C4-2B (cell line): ENCODE measurements at regions not wholly inside any gene's neighbourhood (a gene's known extent, or its start where the extent isn't known, plus 50 kb on each side); places are given as distances from the start of the nearest gene placed in this dataset.

Source experiments
- ZFX ChIP-seq: fragments of 450-650 bp; IDR thresholded peaks from 2 replicates; pipeline ENCODE4 v1.6.1; 2017
- TF ChIP-seq, protein P1 (sequence below): fragments of 450-650 bp; conservative IDR thresholded peaks from 2 replicates; pipeline ENCODE4 v1.5.1; 2017; ENCODE audit warnings: mild to moderate bottlenecking

DNA sequence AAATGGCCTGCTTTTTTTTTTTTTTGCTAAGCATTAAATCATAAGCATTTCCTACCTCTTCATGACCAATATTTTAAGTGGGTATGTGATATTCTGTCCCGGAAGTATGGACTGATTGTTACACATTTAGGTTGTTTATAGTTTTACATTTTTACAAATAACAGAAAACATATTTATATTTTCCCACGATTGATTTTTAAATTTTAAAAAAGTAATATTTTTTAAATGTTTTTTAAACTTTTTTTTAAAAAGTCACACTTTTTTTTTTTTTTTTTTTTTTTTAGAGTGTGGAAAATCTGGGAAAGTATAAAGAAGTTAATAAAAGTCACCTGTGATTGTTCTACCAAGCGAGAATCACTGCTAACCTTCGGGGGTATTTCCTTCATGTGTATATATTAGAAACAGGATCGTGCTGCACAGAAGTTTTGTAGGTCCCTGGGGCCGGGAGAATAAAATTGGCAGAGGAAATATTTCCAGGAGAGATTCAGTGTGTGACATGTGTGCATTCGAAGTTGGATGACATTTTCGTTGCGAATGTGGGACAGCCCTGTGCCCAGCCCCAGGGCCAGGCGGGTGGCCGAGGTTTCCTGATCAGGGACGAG lies 173.1 kb downstream of the CDC5L start:
- TF ChIP-seq, protein P1, sequence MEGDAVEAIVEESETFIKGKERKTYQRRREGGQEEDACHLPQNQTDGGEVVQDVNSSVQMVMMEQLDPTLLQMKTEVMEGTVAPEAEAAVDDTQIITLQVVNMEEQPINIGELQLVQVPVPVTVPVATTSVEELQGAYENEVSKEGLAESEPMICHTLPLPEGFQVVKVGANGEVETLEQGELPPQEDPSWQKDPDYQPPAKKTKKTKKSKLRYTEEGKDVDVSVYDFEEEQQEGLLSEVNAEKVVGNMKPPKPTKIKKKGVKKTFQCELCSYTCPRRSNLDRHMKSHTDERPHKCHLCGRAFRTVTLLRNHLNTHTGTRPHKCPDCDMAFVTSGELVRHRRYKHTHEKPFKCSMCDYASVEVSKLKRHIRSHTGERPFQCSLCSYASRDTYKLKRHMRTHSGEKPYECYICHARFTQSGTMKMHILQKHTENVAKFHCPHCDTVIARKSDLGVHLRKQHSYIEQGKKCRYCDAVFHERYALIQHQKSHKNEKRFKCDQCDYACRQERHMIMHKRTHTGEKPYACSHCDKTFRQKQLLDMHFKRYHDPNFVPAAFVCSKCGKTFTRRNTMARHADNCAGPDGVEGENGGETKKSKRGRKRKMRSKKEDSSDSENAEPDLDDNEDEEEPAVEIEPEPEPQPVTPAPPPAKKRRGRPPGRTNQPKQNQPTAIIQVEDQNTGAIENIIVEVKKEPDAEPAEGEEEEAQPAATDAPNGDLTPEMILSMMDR: no peak
- TF ChIP-seq ZFX: no peak
